Medulla oblongata (tissue), 1 donor: ENCODE measurements at regions not wholly inside any gene's neighbourhood (a gene's known extent, or its start where the extent isn't known, plus 50 kb on each side); places are given as distances from the start of the nearest gene placed in this dataset.
A peak's percentile ranks its signal among the peaks of the same experiment; 100 is the strongest.

ENCODE experiments used
- DNase-seq: peaks from one replicate; pipeline ENCODE4 v3.0.0-alpha.2; 2015; ENCODE audit errors: extremely low spot score

DNA sequence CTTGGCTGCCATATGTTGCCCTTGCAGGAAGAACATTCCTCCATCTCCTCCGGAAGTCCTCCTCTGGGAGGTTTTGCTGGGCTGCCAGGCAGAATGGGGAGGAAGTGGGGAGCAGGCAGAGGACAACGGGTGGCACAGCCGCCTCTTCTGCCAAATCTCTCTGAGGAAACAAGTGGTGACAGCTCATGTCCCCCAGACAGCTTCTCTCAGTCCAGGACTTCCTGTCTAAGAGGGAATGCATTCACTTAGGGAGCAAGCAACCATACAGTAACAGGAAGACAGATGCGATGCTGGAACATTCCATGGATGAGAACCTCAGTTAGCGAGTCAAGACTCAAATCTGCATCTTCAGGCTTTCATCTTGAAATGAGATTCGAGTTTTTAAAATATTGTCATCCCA lies 701.0 kb downstream of the SEMA5A start:
- DNase-seq, result no peak

DNA sequence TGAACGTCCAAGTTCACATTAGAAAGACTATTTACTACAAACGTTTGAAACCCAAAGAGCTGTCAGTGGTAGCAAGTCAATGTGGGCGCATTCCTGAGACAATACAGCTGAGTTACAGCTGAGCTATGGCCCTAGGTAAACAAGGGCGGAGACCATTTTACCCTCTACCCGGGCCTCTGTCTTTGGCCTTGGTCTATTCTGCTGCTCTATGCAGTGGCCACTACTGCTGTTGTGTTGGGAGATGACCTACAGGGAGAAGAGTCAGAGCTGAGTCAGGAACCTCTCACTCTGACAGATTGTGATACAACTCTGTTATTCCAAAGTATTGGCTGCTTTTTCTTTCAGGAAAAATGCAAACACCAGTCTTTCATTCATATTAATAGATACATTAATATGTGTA lies 700.6 kb downstream of the SEMA5A start:
- DNase-seq, result no peak

DNA sequence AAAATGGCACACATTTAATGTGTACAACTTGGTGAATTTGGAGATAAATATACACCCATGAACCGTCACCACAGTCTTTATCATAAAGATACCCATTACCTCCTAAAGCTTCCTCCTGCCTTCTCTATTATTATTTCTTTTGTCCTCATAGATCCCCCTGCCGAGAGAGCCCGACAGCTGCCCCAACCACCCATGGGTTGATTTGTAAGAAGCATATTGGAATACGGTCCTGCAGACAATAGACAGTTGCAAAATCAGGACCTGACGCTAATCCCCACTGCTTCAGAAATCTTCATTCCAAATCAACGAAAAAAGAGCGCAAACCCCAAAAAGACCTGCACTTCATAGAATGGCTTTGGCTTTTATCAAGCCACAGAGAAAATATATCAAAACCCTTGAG lies 697.5 kb downstream of the SEMA5A start:
- DNase-seq, result no peak

DNA sequence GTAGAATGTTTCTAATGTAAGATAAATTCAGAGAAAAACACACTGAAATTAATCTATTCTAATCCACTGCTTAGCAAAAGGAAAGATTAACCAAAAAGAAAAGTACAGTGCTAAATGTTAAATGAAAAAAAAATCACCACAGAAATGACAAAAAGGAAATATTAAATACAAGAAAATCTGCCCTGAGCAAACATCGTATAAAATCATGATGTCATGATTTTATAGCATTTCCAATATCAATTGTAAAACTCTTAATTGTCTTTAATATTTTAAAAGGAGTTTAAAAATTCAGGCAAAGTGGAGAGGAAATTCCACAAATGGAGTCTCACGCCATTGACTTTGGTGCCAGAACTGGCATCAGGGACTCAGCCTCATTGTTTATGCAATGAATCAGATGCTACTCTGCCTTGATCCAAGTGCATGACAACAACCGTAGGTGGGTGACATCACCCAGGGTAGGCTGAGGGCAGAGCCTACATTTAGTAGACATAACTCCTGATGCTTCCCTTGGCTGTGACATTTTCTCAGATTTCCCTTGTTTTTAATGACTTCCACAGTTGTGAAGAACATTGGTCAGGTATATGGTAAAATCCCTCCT lies 696.8 kb downstream of the SEMA5A start:
- DNase-seq, result no peak

DNA sequence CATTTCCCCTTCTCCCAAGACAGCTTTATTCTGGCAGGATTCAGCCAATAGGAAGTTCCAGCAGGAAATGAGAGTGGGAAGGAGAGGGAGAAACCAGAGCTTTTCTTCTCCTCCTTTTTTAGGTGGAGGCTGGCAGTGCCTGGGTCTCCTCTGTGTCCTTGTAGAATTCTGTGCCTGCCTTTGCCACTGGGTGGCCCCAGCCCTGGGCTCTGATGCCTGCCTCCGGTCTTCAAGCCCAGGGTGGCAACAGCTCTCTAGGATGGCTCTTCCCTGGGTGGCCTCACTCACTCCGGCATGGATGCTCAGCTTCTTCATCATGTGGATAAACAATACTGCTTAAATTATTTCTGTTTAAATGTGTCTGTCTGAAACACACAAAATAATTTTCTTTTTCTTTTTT lies 694.8 kb downstream of the SEMA5A start:
- DNase-seq, result no peak

DNA sequence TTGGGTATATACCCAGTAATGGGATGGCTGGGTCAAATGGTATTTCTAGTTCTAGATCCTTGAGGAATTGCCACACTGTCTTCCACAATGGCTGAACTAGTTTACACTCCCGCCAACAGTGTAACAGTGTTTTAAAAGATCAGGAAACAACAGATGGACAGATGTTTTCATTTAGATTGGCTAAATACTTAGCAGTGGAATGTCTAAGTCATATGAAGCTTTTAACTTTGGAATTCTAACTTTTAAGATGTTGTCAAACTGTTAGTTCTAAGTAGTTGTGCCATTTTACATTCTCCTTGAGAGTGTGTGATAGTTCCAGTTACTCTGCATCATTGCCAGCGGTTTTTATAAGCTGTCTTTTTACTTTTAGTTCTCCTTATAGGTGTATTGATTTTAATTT lies 688.8 kb downstream of the SEMA5A start:
- DNase-seq, result no peak

DNA sequence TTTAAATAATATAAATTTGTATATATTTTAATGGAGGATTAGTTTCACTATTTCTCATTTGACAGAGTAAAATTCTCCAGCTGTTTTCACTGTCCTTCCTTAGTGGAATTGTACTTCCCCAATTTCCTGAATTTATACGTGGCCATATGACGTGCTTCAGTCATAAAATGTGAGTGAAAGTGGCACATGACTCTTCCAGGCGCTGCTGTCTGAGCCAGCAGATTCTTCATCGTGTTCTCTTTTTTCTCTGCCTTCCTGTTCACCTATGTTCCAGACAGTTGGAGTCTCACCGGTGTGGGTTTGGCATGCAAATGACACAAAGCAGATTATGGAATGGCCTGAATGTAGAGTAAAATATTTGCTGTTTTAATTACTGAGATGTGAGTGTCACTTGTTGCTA lies 684.1 kb downstream of the SEMA5A start:
- no peak for DNase-seq

DNA sequence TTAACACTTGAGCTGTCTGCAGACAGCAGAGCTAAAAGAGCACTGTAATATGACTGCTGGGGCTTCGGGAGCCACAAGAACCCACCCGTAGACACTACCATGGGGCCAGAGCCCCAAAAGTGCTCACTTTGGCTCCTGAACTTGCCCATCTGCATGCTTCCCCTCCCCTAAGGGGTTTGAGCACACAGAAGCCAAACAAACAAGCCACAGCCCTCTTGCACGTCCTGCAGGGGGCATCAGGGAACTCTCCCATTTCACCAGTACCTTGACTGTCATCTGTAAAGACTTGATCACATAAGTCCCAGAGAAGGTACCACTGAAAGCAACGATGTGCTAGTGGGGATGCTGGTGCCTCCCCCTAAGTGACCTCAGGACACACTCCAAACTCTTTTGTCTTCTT lies 681.8 kb downstream of the SEMA5A start:
- no peak for DNase-seq

DNA sequence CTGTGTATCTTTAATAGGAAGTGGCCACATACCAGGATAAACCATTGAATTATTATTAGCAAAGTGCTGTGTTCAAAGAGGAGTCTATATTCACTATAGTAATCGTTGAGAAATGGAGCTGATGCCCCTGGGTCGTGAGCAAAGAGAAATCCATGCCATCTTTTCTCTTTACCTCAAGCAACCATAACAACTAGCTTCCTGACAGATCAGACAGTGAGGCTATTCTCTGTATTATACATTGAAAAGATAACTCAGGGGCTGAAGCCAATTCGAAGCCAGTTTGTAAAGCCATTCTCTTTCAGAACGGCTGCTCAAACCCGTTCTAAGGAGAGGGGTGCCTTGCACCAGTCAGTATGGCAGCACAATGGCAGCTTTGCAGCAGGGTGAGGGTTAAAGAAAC lies 680.6 kb downstream of the SEMA5A start:
- no peak for DNase-seq

DNA sequence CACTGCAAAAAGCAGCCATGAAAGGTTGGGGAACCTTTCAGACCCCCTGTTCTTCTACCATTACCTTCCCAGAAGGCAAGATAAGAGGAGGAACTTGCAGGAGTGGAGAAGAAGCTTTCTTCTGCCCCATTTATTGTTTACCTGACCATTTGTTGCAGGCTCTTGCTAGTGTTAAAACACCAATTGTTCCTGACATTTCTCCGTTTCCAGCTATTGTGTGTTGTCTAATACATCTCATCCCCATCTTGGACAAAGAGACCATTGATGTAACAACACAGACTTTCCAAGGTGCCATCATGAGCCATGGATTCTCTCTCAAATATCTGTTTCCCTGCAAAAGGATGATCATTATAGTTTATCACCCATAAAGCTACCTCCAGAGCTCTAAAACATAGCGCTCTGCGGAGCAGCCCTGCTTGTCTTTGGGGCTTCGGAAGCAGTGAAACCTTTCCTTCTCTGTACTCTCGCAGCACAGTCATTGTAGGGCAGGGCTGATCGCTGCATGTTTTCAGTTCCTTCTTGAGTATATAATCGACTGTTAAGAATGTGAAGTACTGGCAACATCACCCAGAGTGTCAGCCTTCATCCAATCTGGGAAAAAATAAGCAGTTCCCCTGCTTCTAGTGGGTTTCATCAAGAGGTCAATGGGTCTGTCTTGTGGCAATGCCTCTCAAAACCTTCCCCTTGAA lies 680.0 kb downstream of the SEMA5A start:
- peak; percentile 40 for DNase-seq

DNA sequence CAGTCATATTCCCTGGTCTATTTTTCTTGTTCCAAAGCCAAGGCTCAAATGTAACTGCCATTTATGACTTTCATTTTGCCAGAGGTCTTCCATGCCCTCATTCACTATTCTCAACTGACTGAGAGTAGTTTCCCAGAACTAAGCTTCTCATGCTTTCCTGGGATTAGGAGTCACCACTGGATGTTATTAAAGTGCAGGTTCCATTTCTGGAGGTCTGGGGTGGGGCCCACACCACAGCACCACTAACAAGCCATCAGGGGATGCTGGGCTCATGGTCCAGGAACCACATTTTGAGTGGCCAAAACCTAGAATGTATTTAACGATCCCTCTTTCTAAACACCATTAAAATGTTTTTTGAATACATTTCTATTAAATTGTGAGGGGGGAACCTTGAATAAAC lies 677.6 kb downstream of the SEMA5A start:
- no peak for DNase-seq

DNA sequence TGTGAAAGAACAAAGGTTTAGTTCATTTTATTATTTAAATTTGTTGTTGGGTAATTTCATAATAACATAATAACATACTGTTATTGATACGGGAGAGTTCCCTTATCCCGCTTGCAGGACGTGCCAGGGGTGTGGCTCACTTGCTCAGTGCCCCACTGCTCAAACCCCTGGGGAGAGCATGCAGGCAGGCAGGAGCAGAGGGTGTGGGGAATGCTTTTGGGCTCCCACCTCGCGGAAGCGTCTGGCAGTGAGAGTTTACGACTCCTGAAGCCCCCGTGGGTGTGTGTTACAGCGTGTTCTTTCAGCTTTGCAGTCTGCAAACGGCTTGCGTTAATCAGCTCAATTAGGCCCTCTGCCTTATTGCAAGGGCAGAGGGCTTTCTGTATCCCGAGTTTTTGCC lies 675.9 kb downstream of the SEMA5A start:
- no peak for DNase-seq

DNA sequence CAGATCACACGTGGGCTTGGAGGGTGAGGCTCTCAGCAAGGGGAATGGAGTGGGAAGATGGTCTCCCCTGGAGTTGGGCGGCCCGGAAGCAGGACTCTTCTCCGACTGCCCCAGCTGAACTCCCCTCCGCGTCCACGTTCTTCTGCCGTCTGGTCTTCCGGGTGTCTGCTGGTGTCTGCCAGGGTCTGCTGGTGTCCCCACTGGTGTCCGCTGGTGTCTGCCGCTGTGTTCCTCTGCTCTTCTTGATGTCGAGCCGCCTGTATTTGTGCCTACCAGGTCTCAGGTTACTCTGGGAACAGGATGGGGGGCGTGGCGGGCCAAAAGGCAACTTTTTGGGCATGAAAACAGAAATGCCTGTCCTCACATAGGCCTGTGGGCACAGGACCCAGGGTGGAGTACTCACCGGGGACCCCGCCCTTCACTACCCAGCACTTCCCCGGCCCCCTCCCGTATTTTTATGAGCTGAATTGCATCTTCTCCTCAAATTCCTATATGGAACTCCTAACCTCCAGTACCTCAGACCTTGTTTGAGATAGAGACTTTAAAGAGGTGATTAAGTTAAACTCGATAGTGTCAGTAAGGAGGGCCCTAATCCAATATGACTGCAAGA lies 675.4 kb downstream of the SEMA5A start:
- DNase-seq, result no peak

DNA sequence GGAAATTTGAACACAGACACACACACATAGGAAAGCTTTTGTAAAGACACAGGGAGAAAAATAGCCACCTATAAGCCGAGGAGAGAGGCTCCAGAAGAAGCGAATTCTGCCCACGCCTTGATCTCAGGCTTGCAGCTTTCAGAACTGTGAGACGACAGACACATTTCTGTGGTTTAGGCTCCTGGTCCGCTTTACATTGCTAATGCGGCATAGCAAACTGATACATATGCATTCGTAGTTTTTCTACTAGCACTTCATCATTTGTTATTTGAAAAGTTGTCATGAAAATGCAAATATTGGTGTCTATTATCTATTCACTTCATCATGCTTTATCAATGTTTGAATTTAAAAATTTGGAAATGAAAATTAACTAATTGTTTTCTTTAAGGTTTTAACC lies 674.9 kb downstream of the SEMA5A start:
- DNase-seq, result no peak

DNA sequence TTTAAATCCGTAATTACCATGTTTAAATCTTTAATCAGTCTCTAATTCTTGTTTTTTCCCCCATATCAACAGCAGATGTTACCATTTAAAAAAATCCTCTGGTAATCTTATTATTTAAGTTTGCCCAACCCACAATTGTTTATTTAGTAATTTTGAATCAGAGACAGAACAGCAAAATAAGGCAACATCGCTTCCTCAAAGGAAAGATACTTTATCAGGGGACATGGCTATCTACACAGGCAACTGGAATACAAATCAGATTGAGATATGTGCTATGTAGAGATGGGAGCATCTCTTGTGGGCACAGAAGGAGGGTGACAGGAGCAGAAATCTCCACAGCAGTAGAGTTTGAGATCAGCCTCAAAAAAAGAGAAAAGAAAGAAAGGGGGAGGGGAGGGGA lies 674.4 kb downstream of the SEMA5A start:
- DNase-seq, result no peak

DNA sequence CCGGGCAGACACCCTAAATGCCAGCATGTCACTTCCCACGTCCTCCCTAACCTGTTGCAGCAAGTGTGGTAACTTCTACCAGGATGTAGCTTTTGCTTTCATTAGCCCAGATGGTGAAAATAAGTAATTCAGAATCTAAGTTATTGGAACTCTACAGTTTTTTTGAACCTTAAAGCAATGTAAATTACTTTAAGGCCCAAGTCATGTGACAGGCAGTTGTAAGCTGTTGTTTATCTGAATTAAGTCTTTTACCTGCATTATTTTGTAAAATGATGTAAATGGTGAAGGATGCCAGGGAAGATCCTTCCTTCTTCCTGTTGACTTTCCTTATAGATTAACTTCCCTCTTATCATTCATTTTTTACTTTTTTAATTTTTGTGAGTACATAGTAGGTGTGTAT lies 670.2 kb downstream of the SEMA5A start:
- DNase-seq, result no peak

DNA sequence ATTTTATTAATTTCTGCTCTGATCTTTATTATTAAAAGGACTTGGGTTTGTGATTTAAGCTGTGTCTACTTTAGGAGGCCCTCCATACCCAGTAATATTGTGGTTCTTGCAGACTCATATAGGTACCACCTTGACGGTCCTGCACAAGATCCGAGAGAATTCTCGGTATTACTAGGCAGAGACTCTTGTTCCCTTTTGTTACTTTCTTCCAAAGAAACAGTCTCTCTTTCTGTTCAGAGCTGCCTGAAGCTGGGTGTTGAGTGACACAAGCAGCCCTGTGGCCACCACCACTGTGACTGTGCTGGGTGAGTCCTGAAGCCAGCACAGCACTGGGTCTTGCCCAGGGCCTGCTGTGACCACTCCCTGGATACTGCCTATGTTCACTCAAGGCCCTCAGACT lies 666.6 kb downstream of the SEMA5A start:
- DNase-seq, result no peak

DNA sequence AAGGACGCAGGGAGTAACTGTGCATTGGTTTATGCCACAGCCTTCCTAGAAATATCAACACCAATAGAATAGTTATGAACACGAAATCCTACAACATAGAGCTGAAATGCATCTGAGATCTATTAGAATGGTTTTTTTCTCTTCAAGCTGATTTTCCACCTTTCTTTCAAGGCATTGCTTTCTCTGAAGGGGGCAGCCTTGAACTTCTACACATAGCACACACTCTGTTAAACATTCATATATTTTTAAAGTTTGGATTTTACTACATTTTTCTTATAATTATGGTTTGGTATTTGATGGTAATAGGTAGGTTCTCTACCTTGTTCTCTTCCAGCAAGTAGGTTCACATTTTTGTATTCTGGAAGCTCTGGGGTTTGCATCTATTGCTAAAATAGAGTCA lies 661.8 kb downstream of the SEMA5A start:
- no peak for DNase-seq

DNA sequence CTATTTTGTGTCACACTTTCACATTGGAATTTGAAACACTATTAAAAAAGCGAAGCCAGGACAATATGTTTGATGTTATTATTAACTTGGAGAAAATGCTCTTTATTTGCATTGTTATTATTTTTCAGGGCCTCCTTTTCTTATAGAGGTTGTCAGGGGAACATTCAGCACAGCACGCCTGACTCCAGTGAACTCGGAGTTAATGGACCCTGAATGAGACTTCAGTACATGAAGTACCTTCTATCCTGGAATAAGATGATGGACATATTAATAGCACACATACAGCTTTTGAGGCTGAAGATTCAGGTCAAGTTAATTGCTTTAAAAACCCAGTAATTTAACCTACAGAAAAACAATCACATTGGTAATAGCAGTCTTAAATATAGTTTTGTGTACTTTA lies 652.9 kb downstream of the SEMA5A start:
- DNase-seq, result no peak

DNA sequence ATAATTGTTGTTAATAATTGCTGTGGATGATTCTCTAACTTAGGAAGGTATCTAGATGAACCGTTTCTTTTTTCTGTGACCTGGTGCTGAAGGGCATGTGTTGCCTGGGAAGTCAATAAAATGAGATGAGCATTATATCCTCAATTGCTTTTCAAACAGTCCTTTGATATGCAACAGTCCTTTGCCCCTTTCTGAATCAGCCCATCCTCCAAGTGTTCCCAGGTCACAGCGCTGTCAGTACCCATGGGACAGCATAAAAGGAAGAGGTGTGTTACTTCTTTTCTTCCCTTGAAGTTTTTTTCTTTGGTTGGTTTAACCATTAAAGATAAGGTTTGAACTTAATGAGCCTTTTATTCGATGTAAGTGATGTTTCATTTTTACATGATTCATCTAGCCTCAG lies 651.8 kb downstream of the SEMA5A start:
- DNase-seq, result no peak

DNA sequence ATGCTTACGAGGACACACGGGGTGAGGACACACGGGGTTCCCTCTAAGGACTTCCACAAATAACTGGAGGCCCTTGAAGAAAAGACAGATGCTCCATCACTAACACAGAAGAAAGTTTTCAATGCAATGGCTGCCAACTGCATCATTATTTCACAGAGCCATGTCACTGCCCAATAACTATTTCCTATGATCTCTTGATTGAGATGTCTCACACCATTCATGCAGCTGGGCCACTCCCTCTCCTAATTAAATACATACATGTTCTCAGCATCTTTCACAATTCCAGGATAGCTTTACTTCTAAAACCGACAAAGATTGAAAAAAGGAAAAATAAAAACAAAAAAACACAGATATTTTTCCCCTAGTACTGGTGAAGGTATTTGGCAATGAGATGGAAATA lies 650.8 kb downstream of the SEMA5A start:
- DNase-seq, result no peak

DNA sequence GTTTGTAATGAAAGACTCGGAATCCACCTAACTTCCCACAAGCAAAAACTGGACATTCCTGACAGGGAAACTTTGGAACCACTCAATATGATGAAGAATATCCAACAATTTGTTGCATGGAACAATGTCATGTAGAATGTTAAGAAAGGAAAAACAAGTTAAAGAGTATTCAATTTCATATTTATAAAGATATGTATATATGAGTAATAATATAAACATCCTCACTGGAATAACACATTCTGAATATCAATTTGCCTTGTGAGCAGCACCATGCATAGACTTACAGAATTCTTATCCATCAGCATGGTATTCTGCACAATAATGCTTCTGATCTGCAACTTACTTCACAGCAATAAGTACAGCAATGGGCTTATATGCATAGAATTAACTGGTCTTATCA lies 650.3 kb downstream of the SEMA5A start:
- DNase-seq, result no peak

DNA sequence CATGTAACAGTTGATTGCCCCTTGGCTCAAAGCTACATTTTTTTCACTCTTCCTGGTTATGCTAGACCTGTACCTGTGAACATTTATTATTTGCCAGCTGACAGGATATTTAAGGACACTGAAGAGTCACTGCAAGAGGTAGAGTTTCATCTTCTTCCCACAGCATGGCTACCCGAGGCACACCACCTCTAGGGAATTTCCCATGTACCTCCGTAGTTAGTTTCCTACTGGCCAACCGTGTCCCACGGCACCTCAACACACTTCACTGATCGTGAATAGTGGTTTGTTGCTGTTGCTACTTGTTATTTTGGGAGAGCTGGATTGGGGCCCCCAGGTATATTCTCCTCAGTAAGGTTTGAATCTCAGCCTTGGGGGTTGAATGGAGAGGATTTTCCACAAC lies 648.6 kb downstream of the SEMA5A start:
- no peak for DNase-seq

DNA sequence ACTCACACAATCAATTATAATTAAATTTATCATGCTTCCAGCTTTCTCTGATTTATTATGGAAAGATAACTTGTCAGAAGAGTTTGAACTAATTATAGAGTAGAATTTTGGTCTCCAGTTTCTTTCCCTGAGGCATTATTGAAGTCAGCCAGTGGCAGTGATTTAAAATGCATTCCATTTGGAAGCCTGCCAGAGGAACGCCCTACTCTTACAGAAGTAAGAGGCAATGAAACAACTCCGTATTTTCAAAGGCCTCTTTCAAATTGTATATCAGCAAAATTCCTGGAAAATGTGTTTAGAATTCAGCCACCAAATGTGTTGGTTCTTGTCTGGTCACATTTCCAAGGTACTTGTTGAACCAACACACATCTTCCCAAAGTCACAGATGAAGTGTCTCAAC lies 640.9 kb downstream of the SEMA5A start:
- no peak for DNase-seq
